Heart left ventricle (tissue), 13 donors: ENCODE measurements at regions not wholly inside any gene's neighbourhood (a gene's known extent, or its start where the extent isn't known, plus 50 kb on each side); places are given as distances from the start of the nearest gene placed in this dataset.

Experiments used
- POLR2A ChIP-seq, 2 donors: fragments of 450-650 bp; IDR thresholded peaks; one replicate each; pipeline ENCODE4 v1.6.1; 2017; ENCODE audit warnings: antibody characterized with exemption in 2 of 2, mild to moderate bottlenecking in 2 of 2, moderate library complexity in 2 of 2
- TF ChIP-seq, protein P1 (sequence below), 12 donors: fragments of 200-600 bp; sonication (generic) in 4 of 12; IDR thresholded peaks; one replicate each; pipeline versions ENCODE4 v1.5.0 to v1.8.0; 2018 to 2022; ENCODE audit warnings: antibody characterized with exemption in 12 of 12, mild to moderate bottlenecking in 5 of 12
- donor health status: ischemic (EF 13 %, LVEDD 7.1; RV severe dilation, severe dysfunction).
- donor health status: DM: no; HTN: yes; CAD: no.
- donor health status: DM: no; HTN: no; CAD: no.
- donor health status: ischemic (EF 25% LVEDD 6.9; RV normal size, moderate dysfunction).
- donor health status: ischemic (EF 25% LVEDD 5.7; RV mildly dilated, moderate dysfunction).
- donor health status: ischemic (EF 35%, LVEDD 5.7; RV mildly dilated, moderate dysfunction).
- donor health status: nonischemic (EF 11% LVEDD 7.7; RV severe dilation, severe dysfunction).
- donor health status: DM: yes; HTN: yes; CAD: no.
- donor health status: PGD.
- donor health status: ischemic (EF 29% LVEDD 5.4; RV normal size, mild dysfunction).
- donor health status: nonischemic (EF 23%, LVEDD 6.1; RV moderate dilation, normal function).

DNA sequence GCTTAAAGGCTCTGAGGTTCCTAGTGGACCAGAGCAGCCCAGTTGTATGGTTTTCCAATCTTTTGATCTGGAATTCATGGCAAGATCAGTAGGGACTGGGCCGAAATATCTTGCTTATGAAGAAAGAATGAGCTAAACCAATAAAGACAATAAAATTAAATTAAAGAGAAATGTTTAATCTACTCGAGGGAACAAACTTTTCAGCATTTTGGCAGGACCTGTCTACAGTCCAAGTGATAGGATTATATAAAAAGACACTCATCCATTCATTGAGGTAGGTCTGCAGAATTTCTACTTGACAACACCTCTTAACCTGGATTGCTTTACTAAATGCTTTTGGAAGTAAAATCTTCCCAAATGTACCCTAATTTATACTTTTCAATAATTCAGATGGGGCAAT, 113.6 kb downstream of the AXIN2 start:
- TF ChIP-seq, protein P1, sequence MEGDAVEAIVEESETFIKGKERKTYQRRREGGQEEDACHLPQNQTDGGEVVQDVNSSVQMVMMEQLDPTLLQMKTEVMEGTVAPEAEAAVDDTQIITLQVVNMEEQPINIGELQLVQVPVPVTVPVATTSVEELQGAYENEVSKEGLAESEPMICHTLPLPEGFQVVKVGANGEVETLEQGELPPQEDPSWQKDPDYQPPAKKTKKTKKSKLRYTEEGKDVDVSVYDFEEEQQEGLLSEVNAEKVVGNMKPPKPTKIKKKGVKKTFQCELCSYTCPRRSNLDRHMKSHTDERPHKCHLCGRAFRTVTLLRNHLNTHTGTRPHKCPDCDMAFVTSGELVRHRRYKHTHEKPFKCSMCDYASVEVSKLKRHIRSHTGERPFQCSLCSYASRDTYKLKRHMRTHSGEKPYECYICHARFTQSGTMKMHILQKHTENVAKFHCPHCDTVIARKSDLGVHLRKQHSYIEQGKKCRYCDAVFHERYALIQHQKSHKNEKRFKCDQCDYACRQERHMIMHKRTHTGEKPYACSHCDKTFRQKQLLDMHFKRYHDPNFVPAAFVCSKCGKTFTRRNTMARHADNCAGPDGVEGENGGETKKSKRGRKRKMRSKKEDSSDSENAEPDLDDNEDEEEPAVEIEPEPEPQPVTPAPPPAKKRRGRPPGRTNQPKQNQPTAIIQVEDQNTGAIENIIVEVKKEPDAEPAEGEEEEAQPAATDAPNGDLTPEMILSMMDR (IDR thresholded peaks at IDR 0.05) = no peak
- TF ChIP-seq POLR2A (IDR thresholded peaks at IDR 0.05) = no peak
